SK-N-SH treated with all-trans-retinoic acid at 6 μM for 48 hours (cell line): ENCODE measurements at regions not wholly inside any gene's neighbourhood (a gene's known extent, or its start where the extent isn't known, plus 50 kb on each side); places are given as distances from the start of the nearest gene placed in this dataset.

Experiments used
- ATAC-seq: fragments of 200-7000 bp; cut with Tn5 transposase; 3 replicates; pipeline ENCODE4 v1.9.1; 2020; ENCODE audit warnings: mild to moderate bottlenecking, moderate library complexity
- ARNTL ChIP-seq: fragments of 450-650 bp; formaldehyde crosslinking; IDR thresholded peaks from 2 replicates; pipeline ENCODE4 v1.5.0; 2020; ENCODE audit warnings: low read depth, mild to moderate bottlenecking, moderate library complexity, borderline replicate concordance
- BACH2 ChIP-seq: fragments of 250-450 bp; sonication (Bioruptor Pico); IDR thresholded peaks from 2 replicates; pipeline ENCODE4 v1.9.0; 2021; ENCODE audit warnings: mild to moderate bottlenecking, borderline replicate concordance
- CSDC2 ChIP-seq: fragments of 250-450 bp; sonication (Bioruptor Pico); IDR thresholded peaks from 2 replicates; pipeline ENCODE4 v1.5.0; 2020; ENCODE audit warnings: mild to moderate bottlenecking, moderate library complexity
- ESRRG ChIP-seq: fragments of 250-450 bp; sonication (Bioruptor Pico); IDR thresholded peaks from 2 replicates; pipeline ENCODE4 v1.6.1; 2021; ENCODE audit warnings: mild to moderate bottlenecking
- GLIS3 ChIP-seq: fragments of 250-450 bp; sonication (Bioruptor Pico); IDR thresholded peaks from 2 replicates; pipeline ENCODE4 v1.5.0; 2020; ENCODE audit warnings: mild to moderate bottlenecking, moderate library complexity
- ISL1 ChIP-seq: fragments of 250-450 bp; sonication (Bioruptor Pico); IDR thresholded peaks from 2 replicates; pipeline ENCODE4 v2.1.2; 2022; ENCODE audit warnings: mild to moderate bottlenecking, moderate library complexity
- OSR1 ChIP-seq: fragments of 250-450 bp; sonication (Bioruptor Pico); IDR thresholded peaks from 2 replicates; pipeline ENCODE4 v1.8.0; 2022; ENCODE audit warnings: moderate library complexity, mild to moderate bottlenecking, inconsistent platforms
- POU6F1 ChIP-seq: fragments of 250-450 bp; sonication (Bioruptor Pico); IDR thresholded peaks from 2 replicates; pipeline ENCODE4 v1.8.0; 2021; ENCODE audit warnings: low read depth, mild to moderate bottlenecking, moderate library complexity, borderline replicate concordance
- PPARA ChIP-seq: fragments of 250-450 bp; sonication (Bioruptor Pico); IDR thresholded peaks from 2 replicates; pipeline ENCODE4 v1.5.0; 2020; ENCODE audit warnings: mild to moderate bottlenecking, borderline replicate concordance
- SNAI2 ChIP-seq: fragments of 250-450 bp; sonication (Bioruptor Pico); IDR thresholded peaks from 2 replicates; pipeline ENCODE4 v1.5.0; 2020; ENCODE audit warnings: mild to moderate bottlenecking, moderate library complexity
- TCF4 ChIP-seq: fragments of 250-450 bp; sonication (Bioruptor Pico); IDR thresholded peaks from 2 replicates; pipeline ENCODE4 v1.8.0; 2021; ENCODE audit warnings: mild to moderate bottlenecking, moderate library complexity, borderline replicate concordance
- TOX ChIP-seq: fragments of 250-450 bp; sonication (Bioruptor Pico); IDR thresholded peaks from 2 replicates; pipeline ENCODE4 v1.8.0; 2021; ENCODE audit warnings: mild to moderate bottlenecking, moderate library complexity, borderline replicate concordance
- ZC3H10 ChIP-seq: fragments of 250-450 bp; sonication (Bioruptor Pico); IDR thresholded peaks from 2 replicates; pipeline ENCODE4 v1.5.1; 2021; ENCODE audit warnings: mild to moderate bottlenecking, moderate library complexity
- ZFP3 ChIP-seq: fragments of 250-450 bp; sonication (Bioruptor Pico); IDR thresholded peaks from 2 replicates; pipeline ENCODE4 v1.5.0; 2020; ENCODE audit warnings: mild to moderate bottlenecking, moderate library complexity
- ZFP30 ChIP-seq: fragments of 450-650 bp; formaldehyde crosslinking; IDR thresholded peaks from 2 replicates; pipeline ENCODE4 v1.5.0; 2022; ENCODE audit warnings: mild to moderate bottlenecking, moderate library complexity
- ZNF565 ChIP-seq: fragments of 450-650 bp; formaldehyde crosslinking; conservative IDR thresholded peaks from 2 replicates; pipeline ENCODE4 v1.5.0; 2020; ENCODE audit warnings: low read depth, mild to moderate bottlenecking, moderate library complexity
- ZNF70 ChIP-seq: fragments of 450-650 bp; formaldehyde crosslinking; IDR thresholded peaks from 2 replicates; pipeline ENCODE4 v1.5.0; 2020; ENCODE audit warnings: mild to moderate bottlenecking, moderate library complexity
- ZNF8 ChIP-seq: fragments of 450-650 bp; formaldehyde crosslinking; IDR thresholded peaks from 2 replicates; pipeline ENCODE4 v1.5.0; 2020; ENCODE audit warnings: mild to moderate bottlenecking, moderate library complexity
- TF ChIP-seq, protein P1 (sequence below): fragments of 250-450 bp; sonication (Bioruptor Pico); IDR thresholded peaks from 2 replicates; pipeline ENCODE4 v1.5.1; 2021; ENCODE audit warnings: mild to moderate bottlenecking, moderate library complexity
- TF ChIP-seq, protein P2 (sequence below): fragments of 250-450 bp; sonication (Bioruptor Pico); IDR thresholded peaks from 2 replicates; pipeline ENCODE4 v1.5.1; 2020; ENCODE audit warnings: low read depth, mild to moderate bottlenecking, moderate library complexity
- TF ChIP-seq, protein P3 (sequence below): fragments of 250-450 bp; sonication (Bioruptor Pico); IDR thresholded peaks from 2 replicates; pipeline ENCODE4 v1.8.0; 2020; ENCODE audit warnings: mild to moderate bottlenecking, moderate library complexity, borderline replicate concordance

GRCh38 chr12:59179231-59179630, 258.9 kb upstream of the LRIG3 start:
- TF ChIP-seq ZNF565 (CRISPR knock-in tag) (no peak), SNAI2 (CRISPR knock-in tag) (no peak), ZFP30 (CRISPR knock-in tag) (no peak), TCF4 (CRISPR knock-in tag) (no peak), ZNF8 (CRISPR knock-in tag) (no peak), ARNTL (CRISPR knock-in tag) (no peak), PPARA (CRISPR knock-in tag) (no peak), ZC3H10 (CRISPR knock-in tag) (no peak), GLIS3 (no peak), BACH2 (CRISPR knock-in tag) (no peak), ESRRG (CRISPR knock-in tag) (no peak)
- TF ChIP-seq, protein P1, sequence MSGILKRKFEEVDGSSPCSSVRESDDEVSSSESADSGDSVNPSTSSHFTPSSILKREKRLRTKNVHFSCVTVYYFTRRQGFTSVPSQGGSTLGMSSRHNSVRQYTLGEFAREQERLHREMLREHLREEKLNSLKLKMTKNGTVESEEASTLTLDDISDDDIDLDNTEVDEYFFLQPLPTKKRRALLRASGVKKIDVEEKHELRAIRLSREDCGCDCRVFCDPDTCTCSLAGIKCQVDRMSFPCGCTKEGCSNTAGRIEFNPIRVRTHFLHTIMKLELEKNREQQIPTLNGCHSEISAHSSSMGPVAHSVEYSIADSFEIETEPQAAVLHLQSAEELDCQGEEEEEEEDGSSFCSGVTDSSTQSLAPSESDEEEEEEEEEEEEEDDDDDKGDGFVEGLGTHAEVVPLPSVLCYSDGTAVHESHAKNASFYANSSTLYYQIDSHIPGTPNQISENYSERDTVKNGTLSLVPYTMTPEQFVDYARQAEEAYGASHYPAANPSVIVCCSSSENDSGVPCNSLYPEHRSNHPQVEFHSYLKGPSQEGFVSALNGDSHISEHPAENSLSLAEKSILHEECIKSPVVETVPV (CRISPR knock-in tag), result no peak
- TF ChIP-seq, protein P2, sequence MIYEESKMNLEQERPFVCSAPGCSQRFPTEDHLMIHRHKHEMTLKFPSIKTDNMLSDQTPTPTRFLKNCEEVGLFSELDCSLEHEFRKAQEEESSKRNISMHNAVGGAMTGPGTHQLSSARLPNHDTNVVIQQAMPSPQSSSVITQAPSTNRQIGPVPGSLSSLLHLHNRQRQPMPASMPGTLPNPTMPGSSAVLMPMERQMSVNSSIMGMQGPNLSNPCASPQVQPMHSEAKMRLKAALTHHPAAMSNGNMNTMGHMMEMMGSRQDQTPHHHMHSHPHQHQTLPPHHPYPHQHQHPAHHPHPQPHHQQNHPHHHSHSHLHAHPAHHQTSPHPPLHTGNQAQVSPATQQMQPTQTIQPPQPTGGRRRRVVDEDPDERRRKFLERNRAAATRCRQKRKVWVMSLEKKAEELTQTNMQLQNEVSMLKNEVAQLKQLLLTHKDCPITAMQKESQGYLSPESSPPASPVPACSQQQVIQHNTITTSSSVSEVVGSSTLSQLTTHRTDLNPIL, result no peak
- TF ChIP-seq, protein P3, sequence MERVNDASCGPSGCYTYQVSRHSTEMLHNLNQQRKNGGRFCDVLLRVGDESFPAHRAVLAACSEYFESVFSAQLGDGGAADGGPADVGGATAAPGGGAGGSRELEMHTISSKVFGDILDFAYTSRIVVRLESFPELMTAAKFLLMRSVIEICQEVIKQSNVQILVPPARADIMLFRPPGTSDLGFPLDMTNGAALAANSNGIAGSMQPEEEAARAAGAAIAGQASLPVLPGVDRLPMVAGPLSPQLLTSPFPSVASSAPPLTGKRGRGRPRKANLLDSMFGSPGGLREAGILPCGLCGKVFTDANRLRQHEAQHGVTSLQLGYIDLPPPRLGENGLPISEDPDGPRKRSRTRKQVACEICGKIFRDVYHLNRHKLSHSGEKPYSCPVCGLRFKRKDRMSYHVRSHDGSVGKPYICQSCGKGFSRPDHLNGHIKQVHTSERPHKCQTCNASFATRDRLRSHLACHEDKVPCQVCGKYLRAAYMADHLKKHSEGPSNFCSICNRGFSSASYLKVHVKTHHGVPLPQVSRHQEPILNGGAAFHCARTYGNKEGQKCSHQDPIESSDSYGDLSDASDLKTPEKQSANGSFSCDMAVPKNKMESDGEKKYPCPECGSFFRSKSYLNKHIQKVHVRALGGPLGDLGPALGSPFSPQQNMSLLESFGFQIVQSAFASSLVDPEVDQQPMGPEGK (CRISPR knock-in tag), result no peak
- TF ChIP-seq, all 23 proteins: peak for 0

DNA sequence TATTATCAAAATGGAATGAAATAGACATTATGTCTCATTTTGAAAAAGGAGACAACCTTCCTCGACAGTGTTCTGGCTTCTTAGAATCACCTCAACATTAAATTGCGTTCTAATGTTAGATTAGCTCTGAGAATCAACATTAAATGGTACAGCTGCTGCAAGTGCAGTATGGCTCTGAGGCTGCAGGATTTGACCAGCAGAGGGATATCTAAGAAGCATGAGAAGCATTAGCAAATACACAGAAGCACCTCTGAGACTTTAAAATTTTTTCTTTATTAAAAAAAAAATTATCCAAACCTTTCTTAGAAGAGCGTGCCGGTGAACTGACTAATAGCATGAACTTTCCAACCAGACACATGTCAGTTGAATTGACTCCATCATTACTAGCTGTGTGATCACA, 253.4 kb upstream of the LRIG3 start:
- TF ChIP-seq ARNTL (CRISPR knock-in tag), result no peak
- TF ChIP-seq, protein P3 (CRISPR knock-in tag), result no peak
- no peak for TF ChIP-seq ZC3H10 (CRISPR knock-in tag)
- no peak for TF ChIP-seq TOX
- TF ChIP-seq, protein P1 (CRISPR knock-in tag), result no peak
- TF ChIP-seq ESRRG (CRISPR knock-in tag), result no peak
- no peak for TF ChIP-seq TCF4 (CRISPR knock-in tag)
- TF ChIP-seq, protein P2, result no peak
- no peak for TF ChIP-seq GLIS3
- no peak for TF ChIP-seq ISL1
- no peak for TF ChIP-seq ZFP30 (CRISPR knock-in tag)
- no peak for TF ChIP-seq OSR1 (CRISPR knock-in tag)
- TF ChIP-seq ZNF565 (CRISPR knock-in tag), result no peak
- no peak for TF ChIP-seq CSDC2 (CRISPR knock-in tag)
- TF ChIP-seq ZNF8 (CRISPR knock-in tag), result no peak
- TF ChIP-seq BACH2 (CRISPR knock-in tag), result no peak
- no peak for TF ChIP-seq ZFP3 (CRISPR knock-in tag)
- TF ChIP-seq POU6F1 (CRISPR knock-in tag), result no peak
- TF ChIP-seq ZNF70 (CRISPR knock-in tag), result no peak
- TF ChIP-seq, all 23 proteins: peak for 0
- no peak for ATAC-seq

More at GRCh38 chr12:59179231-59179630, 258.9 kb upstream of the LRIG3 start:
- no peak for ATAC-seq
